Colonic mucosa (tissue), 4 donors: ENCODE measurements at regions not wholly inside any gene's neighbourhood (a gene's known extent, or its start where the extent isn't known, plus 50 kb on each side); places are given as distances from the start of the nearest gene placed in this dataset.

ENCODE experiments used
- DNase-seq: peaks from one replicate; pipeline ENCODE4 v3.0.0-alpha.2; 2020
- H3K27ac ChIP-seq: fragments of 200-600 bp; one replicate; pipeline ENCODE4 v1.8.0; 2021
- H3K27me3 ChIP-seq: fragments of 200-600 bp; one replicate; pipeline ENCODE4 v1.8.0; 2021
- H3K36me3 ChIP-seq: fragments of 200-600 bp; one replicate; pipeline ENCODE4 v1.8.0; 2021
- H3K4me1 ChIP-seq: fragments of 200-600 bp; one replicate; pipeline ENCODE4 v1.8.0; 2021; ENCODE audit warnings: mild to moderate bottlenecking
- H3K4me3 ChIP-seq: fragments of 200-600 bp; one replicate; pipeline ENCODE4 v1.8.0; 2021
- H3K9ac ChIP-seq, 2 donors: one replicate each; pipeline ENCODE4 v1.7.0; 2013; ENCODE audit warnings: control low read depth in 2 of 2, low read depth in 2 of 2, low read length in 2 of 2
- H3K9me3 ChIP-seq: fragments of 200-600 bp; one replicate; pipeline ENCODE4 v1.8.0; 2021
- intact Hi-C: fragments of 100-400 bp; cut with DNase I; formaldehyde crosslinking; loops from one replicate; pipeline ENCODE4 v1.14.1; 2022
- TF ChIP-seq, protein P1 (sequence below): fragments of 200-600 bp; IDR thresholded peaks from one replicate; pipeline ENCODE4 v1.8.0; 2022; ENCODE audit warnings: antibody characterized with exemption, mild to moderate bottlenecking
- donor health status: healthy.
- donor health status: DM: no; HTN: no; CAD: no.
- donor health status: DM: no; HTN: no; CAD: no.

DNA sequence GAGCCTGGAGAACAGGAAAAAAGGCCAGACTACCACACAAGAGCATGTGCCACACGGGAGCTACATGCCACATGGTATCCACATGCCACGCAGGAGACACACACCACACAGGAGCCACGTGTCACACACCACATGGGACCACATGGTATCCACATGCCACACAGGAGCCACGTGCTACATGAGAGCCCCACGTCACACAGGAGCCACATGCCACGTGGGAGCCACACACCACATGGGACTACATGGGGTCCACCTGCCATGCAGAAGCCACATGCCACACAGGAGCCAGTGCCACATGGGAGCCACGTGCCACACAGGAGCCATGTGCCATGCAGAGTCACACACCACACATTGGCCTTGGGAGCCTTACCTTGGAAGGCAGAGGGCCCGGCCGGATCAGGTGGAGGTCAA lies 244.4 kb upstream of the PPP2R2D start:
- Histone ChIP-seq H3K27ac (no peak overlapping the region), H3K36me3 (no peaks in the 10 kb centered on the region), H3K4me1 (no peaks in the 10 kb centered on the region), H3K27me3 (no peaks in the 10 kb centered on the region), H3K9me3 (no peaks in the 10 kb centered on the region), H3K4me3 (no peak overlapping the region), H3K9ac (no peak overlapping the region)
- TF ChIP-seq, protein P1, sequence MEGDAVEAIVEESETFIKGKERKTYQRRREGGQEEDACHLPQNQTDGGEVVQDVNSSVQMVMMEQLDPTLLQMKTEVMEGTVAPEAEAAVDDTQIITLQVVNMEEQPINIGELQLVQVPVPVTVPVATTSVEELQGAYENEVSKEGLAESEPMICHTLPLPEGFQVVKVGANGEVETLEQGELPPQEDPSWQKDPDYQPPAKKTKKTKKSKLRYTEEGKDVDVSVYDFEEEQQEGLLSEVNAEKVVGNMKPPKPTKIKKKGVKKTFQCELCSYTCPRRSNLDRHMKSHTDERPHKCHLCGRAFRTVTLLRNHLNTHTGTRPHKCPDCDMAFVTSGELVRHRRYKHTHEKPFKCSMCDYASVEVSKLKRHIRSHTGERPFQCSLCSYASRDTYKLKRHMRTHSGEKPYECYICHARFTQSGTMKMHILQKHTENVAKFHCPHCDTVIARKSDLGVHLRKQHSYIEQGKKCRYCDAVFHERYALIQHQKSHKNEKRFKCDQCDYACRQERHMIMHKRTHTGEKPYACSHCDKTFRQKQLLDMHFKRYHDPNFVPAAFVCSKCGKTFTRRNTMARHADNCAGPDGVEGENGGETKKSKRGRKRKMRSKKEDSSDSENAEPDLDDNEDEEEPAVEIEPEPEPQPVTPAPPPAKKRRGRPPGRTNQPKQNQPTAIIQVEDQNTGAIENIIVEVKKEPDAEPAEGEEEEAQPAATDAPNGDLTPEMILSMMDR: no peak
- no peak for DNase-seq
- intact Hi-C loops: no loop called here

DNA sequence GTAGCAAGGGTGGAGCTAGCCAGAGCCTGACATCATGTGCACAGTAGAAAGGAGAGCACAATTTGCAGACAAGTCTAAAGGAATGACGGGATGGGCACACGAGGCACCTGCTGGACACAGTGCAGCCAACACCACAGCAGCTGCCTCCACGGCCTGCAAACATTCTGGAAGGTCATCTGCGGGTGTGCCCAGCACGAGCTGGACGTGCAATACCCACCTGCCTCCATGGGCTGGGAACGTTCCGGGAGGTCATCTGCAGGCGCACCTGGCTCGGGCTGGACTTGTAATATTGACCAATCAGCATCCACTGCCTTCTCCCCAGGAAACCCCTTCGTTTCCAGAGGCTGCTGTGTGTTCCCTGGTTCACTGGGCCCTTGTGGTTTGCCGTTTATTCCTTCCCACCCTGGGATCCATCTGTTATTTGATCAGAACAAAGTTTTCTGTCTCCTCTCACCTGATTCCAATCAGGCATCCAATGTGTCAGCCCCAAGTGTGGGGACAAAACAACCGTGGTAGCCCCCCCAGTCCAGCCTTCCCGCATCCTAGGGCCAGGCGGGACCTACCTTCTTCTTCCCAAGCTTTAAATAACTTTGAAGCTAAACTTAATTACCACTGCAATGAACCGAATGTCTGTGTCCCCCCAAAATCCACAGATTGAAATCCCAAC lies 243.4 kb upstream of the PPP2R2D start:
- Histone ChIP-seq H3K36me3 (no peaks in the 10 kb centered on the region), H3K9ac (no peak overlapping the region), H3K4me1 (no peaks in the 10 kb centered on the region), H3K27me3 (no peaks in the 10 kb centered on the region), H3K9me3 (no peaks in the 10 kb centered on the region), H3K27ac (no peak overlapping the region), H3K4me3 (no peak overlapping the region)
- TF ChIP-seq, protein P1: no peak
- DNase-seq: no peak
- intact Hi-C loops: no loop called here

DNA sequence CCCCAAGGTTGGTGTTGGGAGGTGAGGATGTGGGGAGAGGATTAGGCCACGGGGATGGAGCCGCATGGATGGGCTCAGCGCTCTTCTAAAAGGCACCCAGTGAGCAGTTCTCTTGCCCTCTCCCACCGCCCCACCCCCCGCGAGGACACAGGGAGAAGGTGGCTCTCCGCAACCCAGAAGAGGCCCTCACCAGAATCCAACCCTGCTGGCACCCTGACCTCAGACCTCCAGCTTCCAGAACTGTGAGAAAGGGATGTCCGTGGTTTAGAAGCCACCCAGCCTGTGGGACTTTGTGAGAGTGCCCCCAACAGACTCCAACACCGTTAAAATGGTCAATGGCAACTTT lies 242.8 kb upstream of the PPP2R2D start:
- Histone ChIP-seq H3K36me3 (no peaks in the 10 kb centered on the region), H3K4me3 (no peak overlapping the region), H3K9me3 (no peaks in the 10 kb centered on the region), H3K27me3 (no peaks in the 10 kb centered on the region), H3K4me1 (no peaks in the 10 kb centered on the region), H3K27ac (no peak overlapping the region), H3K9ac (no peak overlapping the region)
- intact Hi-C loops: no loop called here
- TF ChIP-seq, protein P1: no peak
- DNase-seq: no peak

DNA sequence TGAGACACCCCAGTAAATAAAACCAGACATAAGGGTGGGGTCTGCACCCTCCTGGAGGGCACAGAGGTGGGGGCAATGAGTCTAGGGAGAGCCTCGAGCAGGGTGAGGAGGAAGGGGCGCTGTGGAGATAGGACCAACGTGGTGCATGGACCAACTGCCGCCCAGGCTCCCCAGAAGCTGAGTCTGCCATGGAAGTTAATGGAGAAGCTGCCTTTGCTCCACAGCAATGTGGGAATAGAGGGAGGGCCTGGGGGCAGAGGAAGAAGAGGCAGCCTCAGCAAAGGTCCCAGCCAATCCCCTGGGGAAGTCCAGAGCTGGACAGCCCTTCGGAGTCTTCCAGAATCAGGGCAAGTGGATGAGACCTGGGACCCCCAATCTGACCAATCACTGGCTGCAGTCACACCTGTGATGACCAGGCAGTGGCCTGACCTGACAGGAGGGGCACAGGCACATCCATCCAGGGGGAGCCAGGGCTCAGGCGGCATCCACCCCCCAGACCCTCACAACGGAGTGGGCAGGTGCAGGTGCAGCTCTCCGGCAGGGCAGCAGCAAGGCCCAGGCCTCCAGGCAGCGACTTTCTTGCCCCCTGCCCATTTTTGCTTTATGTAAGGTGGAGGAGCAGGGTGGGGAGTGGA lies 242.2 kb upstream of the PPP2R2D start:
- no peak for DNase-seq
- H3K4me3 ChIP-seq: no peak overlapping the region
- TF ChIP-seq, protein P1: no peak
- no peak overlapping the region for H3K9ac ChIP-seq
- no peaks in the 10 kb centered on the region for H3K4me1 ChIP-seq
- no peaks in the 10 kb centered on the region for H3K36me3 ChIP-seq
- H3K27me3 ChIP-seq: no peaks in the 10 kb centered on the region
- no peak overlapping the region for H3K27ac ChIP-seq
- H3K9me3 ChIP-seq: no peaks in the 10 kb centered on the region
- intact Hi-C loops: no loop called here

DNA sequence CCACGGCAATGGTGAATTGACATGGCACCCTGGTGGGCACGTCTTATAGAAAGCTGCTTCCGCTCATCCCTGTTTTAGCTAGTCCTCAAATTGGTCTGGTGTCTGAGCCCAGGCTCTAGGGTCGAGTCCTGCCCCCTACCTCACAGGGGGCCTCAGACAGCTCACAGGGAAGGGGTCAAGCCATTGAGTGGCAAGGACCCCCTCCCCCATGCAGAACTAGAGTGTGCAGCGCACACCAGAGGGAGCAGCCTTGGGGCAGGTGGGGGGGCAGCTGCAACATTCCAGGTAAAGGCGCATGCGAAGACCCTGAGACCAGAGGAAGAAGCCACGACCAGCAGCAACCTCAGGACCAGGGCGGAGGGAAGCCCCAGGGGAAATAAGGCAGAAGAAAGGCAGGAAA lies 240.4 kb upstream of the PPP2R2D start:
- H3K4me3 ChIP-seq: no peak overlapping the region
- H3K4me1 ChIP-seq: no peaks in the 10 kb centered on the region
- no peaks in the 10 kb centered on the region for H3K27me3 ChIP-seq
- no peak overlapping the region for H3K9ac ChIP-seq
- H3K36me3 ChIP-seq: no peaks in the 10 kb centered on the region
- no peaks in the 10 kb centered on the region for H3K9me3 ChIP-seq
- H3K27ac ChIP-seq: no peak overlapping the region
- intact Hi-C loops: no loop called here
- DNase-seq: no peak
- TF ChIP-seq, protein P1: no peak
